Transverse colon (tissue), 4 donors: ENCODE measurements at regions not wholly inside any gene's neighbourhood (a gene's known extent, or its start where the extent isn't known, plus 50 kb on each side); places are given as distances from the start of the nearest gene placed in this dataset.

ENCODE experiments used
- DNase-seq: peaks from one replicate; pipeline ENCODE4 v3.0.0-alpha.2; 2019
- H3K27ac ChIP-seq, 4 donors: fragments of 200-600 bp; sonication (generic); 2 replicates each; pipeline ENCODE4 v1.5.1; 2016 to 2018; ENCODE audit warnings: inconsistent platforms in 4 of 4
- H3K27me3 ChIP-seq: fragments of 200-600 bp; sonication (generic); 2 replicates; pipeline ENCODE4 v1.5.1; 2017; ENCODE audit warnings: inconsistent platforms
- H3K36me3 ChIP-seq, 4 donors: fragments of 200-600 bp; sonication (generic); 2 replicates each; pipeline ENCODE4 v1.5.1; 2017 to 2019; ENCODE audit warnings: inconsistent platforms in 4 of 4
- H3K4me1 ChIP-seq, 4 donors: fragments of 200-600 bp; sonication (generic); 2 replicates each; pipeline ENCODE4 v1.5.1; 2017 to 2020; ENCODE audit warnings: inconsistent platforms in 4 of 4
- H3K4me3 ChIP-seq, 4 donors: fragments of 200-600 bp; sonication (generic); 1 replicate in 1 of 4; 2 replicates in 3 of 4; pipeline versions ENCODE4 v1.5.1 to v1.6.1; 2017 to 2019; ENCODE audit warnings: inconsistent platforms in 4 of 4
- H3K9me3 ChIP-seq, 2 donors: fragments of 200-600 bp; sonication (generic); 2 replicates each; pipeline ENCODE4 v1.5.1; 2017 to 2019; ENCODE audit warnings: inconsistent platforms in 2 of 2
- EP300 ChIP-seq: sonication (generic); formaldehyde crosslinking; IDR thresholded peaks from one replicate; pipeline ENCODE4 v1.6.1; 2017; ENCODE audit warnings: antibody characterized with exemption, low read depth
- POLR2A ChIP-seq: fragments of 450-650 bp; IDR thresholded peaks from one replicate; pipeline ENCODE4 v1.6.1; 2016; ENCODE audit warnings: antibody characterized with exemption, mild to moderate bottlenecking, moderate library complexity
- POLR2AphosphoS5 ChIP-seq, 3 donors: sonication (generic); formaldehyde crosslinking; IDR thresholded peaks; one replicate each; pipeline ENCODE4 v1.6.1; 2016; ENCODE audit warnings: antibody characterized with exemption in 3 of 3
- WGBS, 2 donors: methylation state at CpG; one replicate each; pipeline ENCODE4 v1.1.5; 2018; ENCODE audit warnings: low coverage in 1 of 2; 5-methylcytosine and 5-hydroxymethylcytosine counted together
- in situ Hi-C, 4 donors: fragments of 200-750 bp; cut with MboI; loops; one replicate each; pipeline versions ENCODE4 v1.15.0 to v1.15.1; 2017; ENCODE audit warnings: low sequenced_read_pairs in 3 of 4, low pct_ligation_motif_present in 1 of 4, low pct_unique_long_range_greater_than_20kb in 1 of 4
- intact Hi-C: fragments of 100-400 bp; cut with DNase I; formaldehyde crosslinking; loops from one replicate; pipeline ENCODE4 v1.15.1; 2023; ENCODE audit warnings: low total_unique reads
- TF ChIP-seq, protein P1 (sequence below), 5 experiments: fragments of 200-600 bp in 3 of 5; fragments of 450-650 bp in 2 of 5; sonication (generic) in 3 of 5; IDR thresholded peaks; 1 replicate in 2 of 5; 2 replicates in 3 of 5; pipeline ENCODE4 v1.5.1; 2016 to 2017; ENCODE audit warnings: antibody characterized with exemption in 5 of 5, inconsistent platforms in 3 of 5, mild to moderate bottlenecking in 2 of 5, moderate library complexity in 1 of 5

DNA sequence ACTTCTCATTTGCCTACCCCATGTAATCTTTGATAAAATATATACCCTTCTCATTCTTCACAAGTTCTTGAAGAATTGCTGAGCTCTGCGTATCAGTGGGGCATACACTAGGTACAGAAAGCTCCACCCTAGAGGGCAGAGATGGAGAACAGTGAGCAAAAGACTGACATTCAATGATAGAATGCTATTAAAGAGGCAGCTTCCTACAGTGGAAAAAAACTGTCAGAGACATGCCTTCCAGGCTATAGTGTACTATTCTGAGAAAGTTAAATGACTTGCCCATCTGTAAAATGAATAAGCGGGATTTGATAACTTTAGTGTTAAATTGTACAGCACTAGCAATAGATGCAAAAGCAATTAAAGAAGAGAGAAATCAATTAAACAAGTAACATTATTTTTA is 172.8 kb downstream of the SUCNR1 start:
- Histone ChIP-seq H3K4me3 (no peak overlapping the region), H3K27me3 (no peaks in the 10 kb centered on the region), H3K36me3 (no peaks in the 10 kb centered on the region), H3K4me1 (peaks cover 0 to 1% (median 0%) of the 10 kb centered on the region in 4 donors), H3K27ac (no peak overlapping the region), H3K9me3 (no peaks in the 10 kb centered on the region)
- WGBS, 2 donors = 87 to 96% methylated on average over 2 of the region's 2 CpGs
- intact Hi-C loops (no loop called here), in situ Hi-C loops (no loop called here)
- DNase-seq = no peak
- TF ChIP-seq EP300 = no peak
- TF ChIP-seq, protein P1, sequence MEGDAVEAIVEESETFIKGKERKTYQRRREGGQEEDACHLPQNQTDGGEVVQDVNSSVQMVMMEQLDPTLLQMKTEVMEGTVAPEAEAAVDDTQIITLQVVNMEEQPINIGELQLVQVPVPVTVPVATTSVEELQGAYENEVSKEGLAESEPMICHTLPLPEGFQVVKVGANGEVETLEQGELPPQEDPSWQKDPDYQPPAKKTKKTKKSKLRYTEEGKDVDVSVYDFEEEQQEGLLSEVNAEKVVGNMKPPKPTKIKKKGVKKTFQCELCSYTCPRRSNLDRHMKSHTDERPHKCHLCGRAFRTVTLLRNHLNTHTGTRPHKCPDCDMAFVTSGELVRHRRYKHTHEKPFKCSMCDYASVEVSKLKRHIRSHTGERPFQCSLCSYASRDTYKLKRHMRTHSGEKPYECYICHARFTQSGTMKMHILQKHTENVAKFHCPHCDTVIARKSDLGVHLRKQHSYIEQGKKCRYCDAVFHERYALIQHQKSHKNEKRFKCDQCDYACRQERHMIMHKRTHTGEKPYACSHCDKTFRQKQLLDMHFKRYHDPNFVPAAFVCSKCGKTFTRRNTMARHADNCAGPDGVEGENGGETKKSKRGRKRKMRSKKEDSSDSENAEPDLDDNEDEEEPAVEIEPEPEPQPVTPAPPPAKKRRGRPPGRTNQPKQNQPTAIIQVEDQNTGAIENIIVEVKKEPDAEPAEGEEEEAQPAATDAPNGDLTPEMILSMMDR (IDR thresholded peaks at IDR 0.05) = no peak
- TF ChIP-seq POLR2A = no peak
- no peak for TF ChIP-seq POLR2AphosphoS5 (IDR thresholded peaks at IDR 0.05)

DNA sequence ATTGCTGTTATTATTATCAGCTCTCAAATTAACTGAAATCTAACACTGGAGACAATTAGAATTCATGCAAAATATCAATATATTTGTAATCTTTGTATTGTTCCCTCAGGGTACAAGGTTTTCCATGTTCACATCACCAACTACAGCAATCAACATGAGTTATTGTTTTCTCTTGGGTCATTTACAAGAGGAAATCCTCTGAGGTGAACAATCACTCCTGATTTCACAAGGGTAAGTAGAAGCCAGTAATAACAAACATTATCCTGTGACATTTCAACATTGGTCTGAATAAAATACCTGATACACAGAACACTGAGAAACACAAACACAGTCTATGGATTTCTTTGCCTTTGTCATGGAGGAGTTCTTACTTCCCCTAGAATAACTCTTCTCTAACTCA is 174.0 kb downstream of the SUCNR1 start:
- no peaks in the 10 kb centered on the region for H3K27me3 ChIP-seq
- TF ChIP-seq, protein P1 (IDR thresholded peaks at IDR 0.05) = no peak
- TF ChIP-seq POLR2A (no peak), POLR2AphosphoS5 (IDR thresholded peaks at IDR 0.05) (no peak), EP300 (no peak)
- in situ Hi-C loops (no loop called here), intact Hi-C loops (no loop called here)
- no peak overlapping the region for H3K27ac ChIP-seq
- H3K36me3 ChIP-seq = no peaks in the 10 kb centered on the region
- no peak for DNase-seq
- no peak overlapping the region for H3K4me3 ChIP-seq
- no peaks in the 10 kb centered on the region for H3K9me3 ChIP-seq
- peaks cover 0 to 5% (median 0%) of the 10 kb centered on the region in 4 donors for H3K4me1 ChIP-seq

DNA sequence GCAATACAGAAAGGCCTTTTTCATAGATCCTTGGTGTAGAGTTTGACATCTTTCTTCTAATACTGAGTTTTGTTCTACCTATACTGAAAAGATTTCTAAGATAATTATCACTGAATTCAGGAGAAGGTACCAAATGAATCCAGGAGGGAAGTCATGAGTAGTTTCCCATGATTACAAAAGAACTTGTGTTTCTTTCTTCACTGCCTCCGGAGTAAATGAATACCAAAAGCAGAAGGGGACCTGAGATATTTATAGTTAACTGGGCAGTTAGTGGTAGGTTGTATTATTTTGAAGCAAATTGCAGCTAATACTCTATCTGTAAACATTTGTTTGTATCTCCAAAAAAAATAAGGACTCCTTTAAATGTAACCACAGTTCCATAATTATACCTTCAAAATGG is 175.4 kb downstream of the SUCNR1 start:
- TF ChIP-seq, protein P1 (IDR thresholded peaks at IDR 0.05) = no peak
- no peak for TF ChIP-seq POLR2A
- no peak for TF ChIP-seq POLR2AphosphoS5 (IDR thresholded peaks at IDR 0.05)
- TF ChIP-seq EP300 = no peak
- Histone ChIP-seq H3K36me3 (no peaks in the 10 kb centered on the region), H3K9me3 (no peaks in the 10 kb centered on the region), H3K4me3 (no peak overlapping the region), H3K27ac (no peak overlapping the region), H3K27me3 (no peaks in the 10 kb centered on the region), H3K4me1 (peaks cover 0 to 5% (median 2%) of the 10 kb centered on the region in 4 donors)
- in situ Hi-C loops (no loop called here), intact Hi-C loops (no loop called here)
- 39 to 77% methylated on average over 1 of the region's 1 CpG for WGBS, 2 donors
- no peak for DNase-seq

DNA sequence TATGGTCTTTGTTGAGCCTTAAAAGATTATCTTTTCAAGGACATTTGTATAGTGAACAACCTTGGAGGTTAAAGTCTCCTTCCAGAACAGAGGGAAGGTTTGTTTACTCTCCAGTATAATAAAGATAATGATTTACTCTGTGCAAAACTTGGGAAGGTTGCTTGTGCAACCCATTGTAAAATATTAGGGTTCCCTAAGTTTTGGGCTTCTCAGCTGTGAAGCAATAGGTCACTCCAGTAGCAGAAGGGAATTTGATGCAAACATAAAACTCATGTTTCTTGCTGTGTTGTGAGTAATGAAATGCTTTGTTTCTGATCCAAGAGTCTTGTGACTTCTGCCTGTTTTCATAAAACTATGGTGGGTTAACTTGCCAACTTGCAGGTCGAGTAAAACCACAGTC is 177.5 kb downstream of the SUCNR1 start:
- TF ChIP-seq, protein P1 (IDR thresholded peaks at IDR 0.05) = no peak
- TF ChIP-seq POLR2AphosphoS5 (IDR thresholded peaks at IDR 0.05) = no peak
- TF ChIP-seq POLR2A = no peak
- no peak for TF ChIP-seq EP300
- 72 to 80% methylated on average over 1 of the region's 1 CpG for WGBS, 2 donors
- H3K9me3 ChIP-seq = no peaks in the 10 kb centered on the region
- intact Hi-C loops = no loop called here
- in situ Hi-C loops = loop anchor here in 2 of 4 donors (25.0 kb wide), 1 partner anchor 386 kb away; no protein-coding TSS in a partner anchor
- H3K36me3 ChIP-seq = no peaks in the 10 kb centered on the region
- H3K4me3 ChIP-seq = no peak overlapping the region
- peaks cover 0 to 5% (median 2%) of the 10 kb centered on the region in 4 donors for H3K4me1 ChIP-seq
- peak overlapping the region in 1 of 4 donors; percentile 6 for H3K27ac ChIP-seq
- no peaks in the 10 kb centered on the region for H3K27me3 ChIP-seq
- no peak for DNase-seq
